ENCODE measurements at regions not wholly inside any gene's neighbourhood (a gene's known extent, or its start where the extent isn't known, plus 50 kb on each side); places are given as distances from the start of the nearest gene placed in this dataset.
"Not testable (repeated sequence)": the region's sequence is repeated elsewhere in the genome, so short reads cannot be mapped to it uniquely, and the experiment has no call there.

DNA sequence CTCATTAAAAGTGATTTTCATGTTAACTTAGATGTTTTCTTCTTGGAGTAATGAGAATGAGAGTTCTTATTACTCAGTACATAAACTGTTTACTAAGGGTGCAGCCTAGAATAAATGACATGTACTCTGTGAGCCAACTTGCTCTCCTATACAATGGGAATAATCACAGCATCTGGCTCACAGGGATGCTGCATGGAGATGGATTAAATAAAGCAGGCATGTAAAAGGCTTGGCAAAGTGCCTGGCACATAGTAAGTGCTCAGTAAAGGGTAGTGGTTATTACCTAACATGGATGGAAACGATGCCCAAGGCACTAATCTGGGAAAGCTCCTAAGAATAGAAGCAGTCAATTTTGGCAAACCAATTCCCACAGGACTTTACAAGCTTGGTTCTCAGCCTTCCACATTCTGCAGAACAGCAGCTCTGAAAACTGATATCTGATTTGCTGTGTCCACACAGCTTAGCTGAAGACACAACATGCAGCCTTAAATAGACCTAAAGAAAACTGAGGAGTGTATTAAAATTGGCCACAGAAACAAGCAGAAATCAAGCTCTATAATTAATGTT lies 176.1 kb downstream of the ABCC12 start:
- DNase-seq = no peak
- no peak for TF ChIP-seq GATA1 (IDR thresholded peaks at IDR 0.05; ENCODE audit: low read depth, low read length)
- TF ChIP-seq POLR2A (IDR thresholded peaks at IDR 0.05; ENCODE audit: low read length) = no peak

DNA sequence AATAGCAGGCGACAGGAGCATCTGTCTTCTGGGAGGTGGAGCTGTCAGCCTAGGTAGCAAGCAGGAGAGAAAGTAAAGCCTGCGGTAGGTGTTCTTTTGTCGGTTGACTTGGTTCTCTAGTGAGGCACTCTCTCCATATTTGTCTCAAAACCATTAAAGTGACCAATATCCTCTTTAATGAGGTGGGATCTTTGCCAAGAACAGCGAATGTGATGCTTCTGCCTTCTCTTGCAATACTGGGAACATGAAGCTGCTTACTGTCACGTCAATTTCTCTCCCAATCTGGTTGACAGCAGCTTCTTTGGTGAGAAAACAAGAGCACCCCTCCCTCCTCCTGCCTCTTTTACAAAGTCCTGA lies 176.7 kb downstream of the ABCC12 start:
- TF ChIP-seq GATA1 (IDR thresholded peaks at IDR 0.05; ENCODE audit: low read depth, low read length) (no peak), POLR2A (IDR thresholded peaks at IDR 0.05; ENCODE audit: low read length) (no peak)
- no peak for DNase-seq

DNA sequence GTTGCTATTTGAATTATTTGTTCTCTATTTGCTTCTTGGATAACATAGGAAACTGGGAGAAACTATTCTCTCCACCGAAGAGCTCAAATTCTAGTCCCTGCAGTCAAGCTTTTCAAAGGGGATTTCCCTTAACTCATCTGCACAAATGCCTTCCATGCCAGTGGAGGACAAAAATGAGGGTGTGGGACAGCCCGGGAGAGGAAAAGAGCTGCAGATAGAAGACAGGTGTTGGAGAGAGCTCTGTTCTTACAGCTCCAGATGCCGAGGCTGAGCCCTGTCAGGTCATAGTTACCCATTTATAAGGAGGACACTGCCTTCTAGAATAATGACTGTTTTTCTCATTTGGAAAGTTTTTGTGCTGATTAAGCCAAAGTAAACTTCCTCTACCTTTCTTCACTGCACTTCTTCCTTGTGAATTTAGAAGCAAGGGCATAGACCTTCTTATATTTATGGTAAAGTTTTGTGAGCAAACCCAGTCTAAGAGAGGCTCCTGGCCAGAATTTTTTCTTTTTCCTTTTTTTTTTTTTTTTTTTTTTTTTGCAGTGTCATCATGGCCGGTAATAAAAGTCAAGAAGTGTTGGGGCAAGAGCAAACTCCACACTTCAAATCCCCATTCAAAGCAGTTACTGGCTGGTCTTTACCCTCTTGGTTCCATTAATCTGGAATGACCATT lies 177.2 kb downstream of the ABCC12 start:
- DNase-seq = no peak
- TF ChIP-seq GATA1 (IDR thresholded peaks at IDR 0.05; ENCODE audit: low read depth, low read length) = no peak
- TF ChIP-seq POLR2A (IDR thresholded peaks at IDR 0.05; ENCODE audit: low read length) = no peak

DNA sequence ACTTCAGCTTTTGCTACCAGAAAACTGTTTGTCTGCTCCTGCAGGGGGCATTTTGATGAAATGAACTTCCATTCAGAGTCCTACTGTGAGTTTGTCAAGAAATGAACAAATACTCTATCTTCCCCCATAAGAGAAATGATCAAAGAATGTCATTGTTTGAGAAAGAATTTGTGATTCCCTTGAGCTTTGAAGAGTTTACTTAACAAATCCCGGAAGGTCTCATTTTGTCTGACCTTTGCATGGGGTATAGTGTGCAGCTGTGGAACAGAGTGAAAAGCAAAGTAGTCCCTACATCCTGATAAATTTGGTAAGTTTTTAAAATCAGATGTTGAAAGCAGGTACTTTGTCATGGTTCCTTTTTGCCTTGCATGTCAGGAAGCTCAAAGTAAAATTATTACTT lies 178.0 kb downstream of the ABCC12 start:
- no peak for TF ChIP-seq POLR2A (IDR thresholded peaks at IDR 0.05; ENCODE audit: low read length)
- no peak for TF ChIP-seq GATA1 (IDR thresholded peaks at IDR 0.05; ENCODE audit: low read depth, low read length)
- DNase-seq = no peak

DNA sequence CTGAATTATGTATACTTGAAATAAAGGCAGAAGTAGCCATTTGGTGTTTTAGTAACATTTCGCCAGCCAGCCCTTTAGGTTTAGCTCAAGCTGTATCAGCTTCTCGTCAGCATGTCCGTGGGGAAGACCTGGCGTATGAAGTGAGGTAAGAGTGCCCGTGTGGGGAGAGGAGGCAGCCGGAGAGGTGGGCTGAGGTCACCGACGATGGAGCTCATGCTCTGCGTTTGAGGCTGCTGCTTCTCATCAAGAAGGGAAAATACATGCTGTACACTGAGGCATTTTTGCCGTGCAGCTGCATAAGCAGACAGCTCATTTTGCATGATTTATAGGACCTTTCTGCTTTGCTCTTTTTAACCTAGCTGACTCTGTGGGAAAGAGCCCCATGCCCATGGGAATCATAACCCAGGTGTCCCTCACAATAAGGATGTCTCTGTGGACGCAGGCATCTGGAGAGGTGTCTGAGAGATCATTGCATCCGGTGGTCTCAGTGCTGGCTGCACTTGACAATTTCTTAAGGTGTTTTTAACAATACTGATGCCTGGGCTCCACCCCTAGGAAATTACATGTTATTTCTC lies 179.1 kb downstream of the ABCC12 start:
- no peak for TF ChIP-seq POLR2A (IDR thresholded peaks at IDR 0.05; ENCODE audit: low read length)
- no peak for TF ChIP-seq GATA1 (IDR thresholded peaks at IDR 0.05; ENCODE audit: low read depth, low read length)
- no peak for DNase-seq

DNA sequence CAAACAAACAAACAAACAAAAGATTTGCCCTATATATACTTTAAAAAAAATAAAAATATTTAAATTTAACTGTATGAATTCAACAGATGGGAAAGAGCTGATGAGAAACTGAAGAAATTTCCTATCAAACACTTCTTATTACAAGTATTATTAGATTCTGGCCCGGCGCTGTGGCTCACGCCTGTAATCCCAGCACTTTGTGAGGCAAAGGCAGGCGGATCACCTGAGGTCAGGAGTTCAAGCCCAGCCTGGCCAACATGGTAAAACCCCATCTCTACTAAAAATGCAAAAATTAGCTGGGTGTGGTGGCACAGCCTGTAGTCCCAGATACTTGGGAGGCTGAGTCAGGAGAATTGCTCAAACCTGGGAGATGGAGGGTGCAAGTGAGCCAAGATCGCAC lies 180.8 kb downstream of the ABCC12 start:
- DNase-seq = not testable (repeated sequence)

DNA sequence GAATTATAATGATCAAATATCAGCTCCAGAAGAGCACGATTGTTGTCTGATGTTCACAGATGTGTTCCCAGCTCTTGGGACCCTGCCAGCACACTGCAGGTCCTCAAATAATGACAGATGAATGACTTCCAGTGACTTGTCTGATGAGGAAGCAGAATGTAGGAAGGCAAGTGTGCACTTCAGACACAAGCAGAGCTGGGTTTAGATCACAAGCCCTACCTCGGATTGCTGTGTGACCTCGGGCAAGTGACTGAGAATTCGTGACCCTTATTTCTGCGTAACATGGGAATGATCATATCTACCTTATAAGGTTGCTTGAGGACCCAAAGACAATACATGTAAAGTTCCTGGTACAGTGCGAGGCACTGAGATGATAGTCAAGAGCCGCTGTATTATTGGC lies 182.2 kb downstream of the ABCC12 start:
- TF ChIP-seq POLR2A (IDR thresholded peaks at IDR 0.05; ENCODE audit: low read length) (no peak), GATA1 (IDR thresholded peaks at IDR 0.05; ENCODE audit: low read depth, low read length) (no peak)
- DNase-seq = no peak

DNA sequence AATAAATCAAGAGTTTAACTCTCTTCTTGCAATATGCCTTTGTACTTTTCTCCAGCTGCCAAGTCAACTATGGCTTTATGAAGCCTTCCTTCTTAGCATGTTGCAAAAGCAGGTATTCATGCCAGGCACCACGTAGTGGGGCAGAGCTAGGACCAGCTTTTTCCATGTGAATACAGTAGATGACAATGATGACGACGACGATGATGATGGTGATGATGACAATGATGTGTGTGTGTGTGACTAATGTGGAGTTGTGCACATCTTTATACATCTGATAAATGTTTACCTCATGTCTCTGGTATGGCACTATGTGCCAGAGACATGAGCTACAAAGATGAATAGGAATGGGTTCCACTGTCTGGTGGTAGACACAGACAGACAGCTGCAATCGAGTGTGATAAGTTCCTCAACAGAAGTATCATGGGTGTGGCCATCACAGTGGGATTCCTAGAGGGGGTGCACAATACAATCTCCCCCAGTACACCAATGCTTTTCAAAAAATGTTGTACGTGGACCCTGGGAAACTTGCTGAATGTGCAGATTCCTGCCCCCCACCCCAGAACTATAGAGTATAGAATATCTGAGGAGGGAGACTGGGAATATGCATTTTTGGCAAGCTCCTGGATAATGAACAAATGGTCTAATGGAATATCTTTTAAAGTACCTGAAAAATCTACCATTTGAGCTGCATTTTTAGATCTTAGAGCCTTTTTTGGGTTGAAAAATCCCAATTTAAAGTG lies 183.4 kb downstream of the ABCC12 start:
- no peak for DNase-seq
- no peak for TF ChIP-seq GATA1 (IDR thresholded peaks at IDR 0.05; ENCODE audit: low read depth, low read length)
- no peak for TF ChIP-seq POLR2A (IDR thresholded peaks at IDR 0.05; ENCODE audit: low read length)

DNA sequence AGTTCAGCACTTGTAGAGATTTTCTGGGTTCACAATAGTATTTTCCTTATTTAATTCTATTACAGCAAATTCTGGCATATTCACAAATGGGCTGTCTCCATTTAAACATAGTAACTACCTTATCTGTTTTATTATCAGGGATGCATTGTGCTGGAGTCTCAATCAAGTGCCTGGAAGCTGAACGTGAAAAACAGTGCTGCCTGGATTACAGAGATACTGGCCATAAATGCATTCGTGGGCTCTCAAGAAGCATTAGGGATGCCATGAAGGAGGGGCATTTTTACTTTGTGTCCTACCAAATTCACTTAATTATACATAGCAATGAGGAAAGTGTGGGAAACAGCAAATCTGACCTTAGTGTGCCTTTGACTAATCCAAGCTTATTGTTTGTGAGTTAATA lies 184.6 kb downstream of the ABCC12 start:
- no peak for DNase-seq
- no peak for TF ChIP-seq POLR2A (IDR thresholded peaks at IDR 0.05; ENCODE audit: low read length)
- TF ChIP-seq GATA1 (IDR thresholded peaks at IDR 0.05; ENCODE audit: low read depth, low read length) = no peak

DNA sequence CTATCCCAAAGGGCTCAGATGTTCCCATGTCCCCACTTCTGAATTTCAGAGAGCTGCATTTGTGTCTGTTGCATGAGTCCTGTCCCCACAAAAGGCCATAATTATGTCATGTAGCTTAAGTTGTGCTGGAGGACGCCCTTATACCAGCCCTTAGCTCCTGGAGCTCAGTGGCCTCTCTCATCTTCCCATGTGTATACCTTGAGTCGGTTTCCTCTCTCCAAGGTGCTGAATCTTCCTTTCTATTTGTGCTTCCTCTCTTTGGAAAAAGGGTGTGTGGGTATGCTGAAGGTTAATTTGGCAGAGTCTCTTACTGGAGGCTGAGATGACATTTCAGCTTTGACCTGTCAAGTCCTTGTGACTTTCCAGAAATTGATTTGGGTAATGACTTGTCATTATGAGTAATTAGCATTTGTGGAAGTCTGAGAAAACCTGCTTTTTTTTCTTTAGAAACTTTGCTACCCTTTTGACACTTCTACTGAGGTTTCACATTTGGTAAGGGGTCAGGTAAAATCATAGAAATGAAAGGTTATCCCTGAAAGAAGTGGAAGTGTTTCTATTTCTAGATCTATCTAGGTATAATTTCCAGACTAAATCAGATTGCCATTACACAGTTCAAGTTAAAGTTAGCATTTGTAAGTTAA lies 185.4 kb downstream of the ABCC12 start:
- peak in 1 of 2 experiments; percentile 1 for DNase-seq
- no peak for TF ChIP-seq GATA1 (IDR thresholded peaks at IDR 0.05; ENCODE audit: low read depth, low read length)
- no peak for TF ChIP-seq POLR2A (IDR thresholded peaks at IDR 0.05; ENCODE audit: low read length)

DNA sequence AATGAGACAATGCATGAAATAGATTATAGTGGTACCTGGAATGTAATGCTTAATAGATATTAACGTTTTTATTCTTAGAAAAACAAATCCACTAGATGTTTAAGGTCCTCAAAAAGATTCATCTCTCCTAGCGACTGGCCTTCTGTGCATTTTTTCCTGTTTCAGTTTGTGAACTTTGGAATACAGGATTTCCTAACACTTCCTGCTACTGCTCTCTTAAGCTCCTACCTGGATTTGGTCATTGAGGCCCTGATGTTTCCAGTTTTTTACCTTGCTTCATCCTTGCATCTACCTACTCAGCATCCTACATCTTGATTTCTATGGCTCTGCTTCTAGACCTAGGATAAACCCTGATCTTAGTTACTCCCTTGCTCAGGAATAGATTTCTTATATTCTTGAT lies 188.4 kb downstream of the ABCC12 start:
- TF ChIP-seq POLR2A (IDR thresholded peaks at IDR 0.05; ENCODE audit: low read length) = no peak
- TF ChIP-seq GATA1 (IDR thresholded peaks at IDR 0.05; ENCODE audit: low read depth, low read length) = no peak
- DNase-seq = no peak

DNA sequence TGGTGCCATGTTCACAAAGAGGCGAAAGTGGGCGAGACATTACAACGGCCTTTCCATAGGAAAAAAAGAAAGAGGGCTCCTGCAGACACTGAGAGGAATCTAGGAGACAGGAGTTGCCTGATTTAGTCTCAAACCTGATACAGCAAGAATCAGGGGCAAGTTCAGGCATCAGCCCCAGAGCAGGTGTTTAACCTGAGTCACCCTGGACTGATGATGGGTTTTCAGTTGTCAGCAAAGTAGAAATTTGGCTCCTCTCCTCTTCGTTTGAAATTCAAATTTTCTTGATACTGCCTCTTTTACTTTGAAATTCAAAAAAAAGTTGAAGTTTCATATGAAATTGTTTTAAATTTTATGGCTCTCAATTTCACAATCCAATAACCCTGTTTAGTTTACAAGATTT lies 189.5 kb downstream of the ABCC12 start:
- no peak for DNase-seq
- TF ChIP-seq GATA1 (IDR thresholded peaks at IDR 0.05; ENCODE audit: low read depth, low read length) = no peak
- TF ChIP-seq POLR2A (IDR thresholded peaks at IDR 0.05; ENCODE audit: low read length) = no peak

DNA sequence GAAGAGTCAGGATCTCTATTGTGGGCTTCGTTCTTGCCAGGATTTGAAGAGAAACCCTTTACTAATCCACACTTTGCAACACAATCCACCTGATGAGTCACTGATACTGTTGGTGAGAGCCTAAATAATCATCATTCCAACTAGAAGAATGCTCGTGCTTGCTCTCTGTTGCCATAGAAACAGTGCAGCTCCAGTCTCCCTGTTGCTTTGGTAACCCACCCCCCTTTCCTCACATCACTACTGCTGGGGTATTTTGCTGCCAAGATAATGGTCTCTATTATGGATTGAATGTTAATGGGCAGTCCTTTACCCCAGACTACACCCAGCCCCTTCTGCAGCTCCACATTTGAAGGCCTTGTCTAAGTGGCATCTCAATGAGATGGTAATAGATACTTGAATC lies 190.4 kb downstream of the ABCC12 start:
- TF ChIP-seq GATA1 (IDR thresholded peaks at IDR 0.05; ENCODE audit: low read depth, low read length) (no peak), POLR2A (IDR thresholded peaks at IDR 0.05; ENCODE audit: low read length) (no peak)
- no peak for DNase-seq

DNA sequence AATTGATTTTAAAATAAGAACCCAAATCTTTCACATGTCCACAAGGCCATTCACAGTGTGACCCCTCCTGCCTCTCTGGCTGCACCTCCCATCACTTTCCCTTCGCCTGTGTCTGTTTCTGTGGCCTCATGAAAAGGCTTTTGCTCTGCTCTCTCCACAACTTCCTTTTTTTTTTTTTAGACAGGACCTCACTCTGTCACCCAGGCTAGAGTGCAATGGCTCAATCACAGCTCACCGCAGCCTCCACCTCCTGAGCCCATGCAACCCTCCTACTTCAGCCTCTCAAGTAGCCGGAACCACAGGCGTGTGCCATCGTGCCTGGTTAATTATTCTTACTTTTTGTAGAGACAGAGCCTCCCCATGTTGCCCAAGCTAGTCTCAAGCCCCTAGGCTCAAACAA lies 197.1 kb downstream of the ABCC12 start:
- no peak for DNase-seq
- TF ChIP-seq GATA1 (IDR thresholded peaks at IDR 0.05; ENCODE audit: low read depth, low read length) (no peak), POLR2A (IDR thresholded peaks at IDR 0.05; ENCODE audit: low read length) (no peak)

Measured in erythroblast (primary cell).